HG03135 (cell line): ENCODE measurements at regions not wholly inside any gene's neighbourhood (a gene's known extent, or its start where the extent isn't known, plus 50 kb on each side); places are given as distances from the start of the nearest gene placed in this dataset.
"Not testable (repeated sequence)": the region's sequence is repeated elsewhere in the genome, so short reads cannot be mapped to it uniquely, and the experiment has no call there.

Source experiments
- ATAC-seq: cut with Tn5 transposase; IDR thresholded peaks from one replicate; pipeline ENCODE4 v1.9.1; 2021; ENCODE audit warnings: mild to moderate bottlenecking, moderate library complexity; ENCODE audit not compliant: unreplicated experiment

GRCh38 chr6:157727629-157728182 is 95.3 kb upstream of the SNX9 start:
- ATAC-seq: no peak

DNA sequence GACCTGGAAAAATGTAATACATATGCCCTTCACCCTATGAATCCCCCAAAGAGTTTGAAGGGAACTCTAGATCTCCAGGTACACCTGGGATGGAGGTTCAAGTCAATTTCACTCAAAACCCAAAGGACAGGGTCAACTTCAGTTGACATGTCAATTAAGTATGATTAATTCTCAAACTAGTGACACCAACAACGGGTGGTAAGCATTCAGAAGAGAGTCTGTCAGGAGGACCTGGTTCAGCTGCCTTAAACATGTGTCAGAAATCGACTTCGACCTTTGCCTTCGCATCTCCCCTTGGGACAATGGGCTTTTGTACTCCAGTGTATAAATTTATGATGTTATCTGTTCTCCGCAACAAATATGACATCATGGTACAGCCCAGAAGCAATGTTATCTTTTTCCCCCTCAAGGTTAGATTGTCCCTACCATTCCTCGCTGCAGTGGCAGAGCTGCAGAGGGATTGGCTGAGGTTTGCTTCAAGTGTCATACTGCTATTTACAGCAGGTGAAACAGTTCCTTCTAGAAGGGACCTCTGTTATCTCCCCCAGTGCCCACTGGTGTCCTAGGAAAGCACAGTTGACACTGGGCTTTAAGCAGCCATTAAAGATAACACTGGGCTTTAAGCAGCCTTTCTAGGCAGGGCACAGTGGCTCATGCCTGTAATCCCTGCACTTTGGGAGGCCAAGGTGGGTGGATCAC is 94.7 kb upstream of the SNX9 start:
- no peak for ATAC-seq

DNA sequence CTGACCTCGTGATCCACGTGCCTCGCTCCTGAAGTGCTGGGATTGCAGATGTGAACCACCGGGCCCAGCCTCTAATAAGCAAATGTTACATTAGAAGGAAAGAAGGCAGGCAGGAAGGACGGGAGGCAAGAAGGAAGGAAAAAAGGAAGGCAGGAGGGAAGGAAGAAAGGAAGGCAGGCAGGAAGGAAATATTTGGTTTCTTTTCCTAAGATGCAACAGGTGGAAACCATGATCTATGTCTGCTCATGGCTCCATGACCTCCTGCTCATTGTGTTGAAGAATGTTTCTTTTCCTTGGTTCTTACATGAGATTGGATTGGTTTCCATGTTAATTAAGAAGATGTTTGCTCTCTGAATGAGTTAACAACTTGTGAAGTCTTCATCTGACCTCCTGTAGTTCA is 91.8 kb upstream of the SNX9 start:
- ATAC-seq: no peak

DNA sequence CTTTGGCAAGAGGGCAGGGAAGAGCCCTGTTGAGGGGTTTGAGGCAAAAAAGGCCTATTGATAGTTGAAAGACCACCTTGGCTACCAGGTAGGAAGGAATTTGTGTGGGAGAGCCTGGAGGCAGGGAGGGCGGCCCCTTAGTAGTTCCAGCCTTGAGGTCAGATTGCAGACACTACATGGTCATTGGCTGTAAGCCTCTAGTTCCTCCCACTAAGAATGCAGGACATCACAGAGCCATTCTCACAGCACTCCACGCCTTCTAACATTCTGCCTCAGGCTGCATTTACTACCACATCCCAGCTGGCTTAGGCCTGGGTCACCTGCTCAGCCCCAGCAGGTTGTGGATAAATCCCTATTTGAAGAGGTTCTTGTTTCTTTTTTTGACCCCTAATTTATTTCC is 91.0 kb upstream of the SNX9 start:
- no peak for ATAC-seq

- ATAC-seq: no peak
Measured at GRCh38 chr6:157732416-157733161, 90.5 kb upstream of the SNX9 start.

DNA sequence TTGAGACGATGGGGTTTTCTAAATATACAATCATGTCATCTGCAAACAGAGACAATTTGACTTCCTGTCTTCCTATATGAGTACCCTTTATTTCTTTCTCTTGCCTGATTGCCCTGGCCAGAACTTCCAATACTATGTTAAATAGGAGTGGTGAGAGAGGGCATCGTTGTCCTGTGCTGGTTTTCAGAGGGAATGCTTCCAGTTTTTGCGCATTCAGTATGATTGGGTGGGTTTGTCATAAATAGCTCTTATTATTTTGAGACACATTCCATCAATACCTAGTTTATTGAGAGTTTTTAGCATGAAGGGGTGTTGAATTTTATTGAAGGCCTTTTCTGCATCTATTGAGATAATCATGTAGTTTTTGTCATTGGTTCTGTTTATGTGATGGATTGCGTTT is 86.5 kb upstream of the SNX9 start:
- ATAC-seq: not testable (repeated sequence)

DNA sequence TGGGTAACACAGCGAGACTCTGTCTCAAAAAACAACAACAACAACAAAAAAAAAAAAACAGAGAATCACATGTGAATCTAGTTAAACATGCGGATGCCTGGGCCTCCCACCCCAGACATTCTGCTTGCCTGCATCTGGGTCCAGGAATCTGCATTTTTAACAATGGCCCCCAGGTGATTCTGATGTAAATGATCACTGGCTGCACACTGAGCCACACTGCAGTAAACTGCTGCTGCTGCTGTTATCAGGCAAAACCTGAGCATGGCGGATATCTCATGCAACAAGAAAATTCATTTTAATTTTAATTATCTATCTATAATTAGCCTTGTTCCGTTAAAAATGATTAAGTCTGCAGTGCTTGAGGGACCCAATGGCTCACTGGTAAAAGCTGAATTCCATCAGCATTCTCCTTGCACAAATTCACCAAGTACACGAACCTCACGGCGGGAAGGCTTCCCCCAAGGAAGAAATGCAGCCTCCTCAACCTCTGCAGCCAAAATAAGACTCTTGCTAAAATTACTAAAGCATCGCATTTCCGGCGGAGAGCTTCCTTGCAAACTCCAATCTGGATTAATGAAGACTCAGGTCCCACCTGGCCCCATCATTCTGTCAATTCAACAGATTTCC is 81.6 kb upstream of the SNX9 start:
- ATAC-seq: no peak

- no peak for ATAC-seq
Measured at GRCh38 chr6:157741948-157742556, 81.0 kb upstream of the SNX9 start.

DNA sequence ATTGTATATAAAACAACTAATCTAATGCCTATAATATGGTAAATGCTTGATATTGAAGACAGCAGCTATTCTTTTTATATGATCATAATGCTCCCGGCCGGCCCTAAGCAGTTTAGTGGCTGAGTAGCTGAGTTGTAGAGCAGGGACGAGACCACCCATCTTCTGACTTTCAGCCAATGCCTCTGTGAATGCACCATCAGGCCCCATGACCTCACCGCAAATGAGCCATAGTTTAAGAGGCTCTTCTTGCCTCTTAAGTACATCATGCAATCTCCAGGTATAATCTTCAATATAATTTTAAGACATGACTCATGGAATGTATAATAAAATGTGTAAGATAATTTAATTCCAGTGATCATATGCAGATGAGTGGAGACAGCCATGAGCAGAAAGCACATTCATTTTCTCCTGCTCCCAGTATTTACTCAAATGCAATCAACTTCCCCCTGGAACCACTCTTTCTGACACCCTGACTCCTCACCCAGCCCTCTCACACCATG is 78.9 kb upstream of the SNX9 start:
- ATAC-seq: no peak

GRCh38 chr6:157746897-157747296 is 76.1 kb upstream of the SNX9 start:
- no peak for ATAC-seq

DNA sequence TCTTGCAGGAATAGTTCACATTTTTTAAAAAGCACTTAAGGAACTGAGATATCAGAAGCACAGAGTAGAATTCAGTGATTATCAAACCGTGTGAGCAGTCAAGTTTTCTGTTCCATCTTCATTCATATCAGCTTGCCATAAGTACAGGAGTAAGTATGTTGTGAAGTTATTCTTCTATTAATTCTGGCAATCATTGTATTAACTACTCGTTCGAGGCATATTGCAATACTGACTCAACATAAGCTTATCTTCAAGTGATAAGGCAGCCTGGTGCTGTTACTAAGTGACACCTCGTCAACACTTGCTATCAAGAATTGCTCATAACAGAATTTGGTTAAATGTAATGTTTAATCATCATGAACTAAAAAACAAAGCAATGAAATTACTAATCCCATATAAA is 75.7 kb upstream of the SNX9 start:
- no peak for ATAC-seq

DNA sequence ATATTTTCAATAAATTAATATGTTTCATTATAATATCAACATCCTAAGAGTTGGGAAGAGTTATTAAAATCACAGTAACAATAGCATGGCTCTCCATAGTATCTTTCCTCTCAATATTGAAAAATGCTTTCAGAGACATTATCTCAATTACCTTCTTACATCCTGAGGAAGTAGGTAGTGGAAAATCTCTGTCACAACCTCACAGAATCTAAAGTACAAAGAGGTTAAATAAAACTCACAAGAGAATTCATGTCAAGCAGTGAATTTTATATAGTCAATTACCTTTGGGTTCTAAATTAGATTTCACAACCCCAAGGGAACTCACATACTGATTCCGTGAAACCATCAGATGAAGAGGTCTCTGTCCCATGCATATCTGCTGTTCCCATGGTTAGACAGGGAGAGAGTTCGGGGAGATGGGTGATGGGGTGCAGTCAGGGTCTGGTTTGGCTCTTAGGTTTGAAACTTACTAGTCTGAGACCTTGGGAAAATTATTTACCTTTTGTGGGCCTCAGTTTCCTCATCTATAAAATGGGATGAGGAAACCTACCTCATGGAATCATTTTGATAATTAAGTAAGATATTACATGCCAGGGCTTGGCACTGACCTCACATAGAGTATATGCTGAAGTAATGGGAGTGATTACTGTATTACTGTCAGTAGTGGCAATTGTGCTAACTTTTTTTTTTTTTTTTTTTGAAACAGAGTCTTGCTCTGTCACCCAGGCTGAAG is 74.0 kb upstream of the SNX9 start:
- ATAC-seq: no peak

- ATAC-seq: not testable (repeated sequence)
Measured at GRCh38 chr6:157750973-157751372, 72.1 kb upstream of the SNX9 start.

GRCh38 chr6:157751547-157752200 is 71.4 kb upstream of the SNX9 start:
- ATAC-seq: no peak

- ATAC-seq: not testable (repeated sequence)
Measured at GRCh38 chr6:157752879-157753278, 70.2 kb upstream of the SNX9 start.

DNA sequence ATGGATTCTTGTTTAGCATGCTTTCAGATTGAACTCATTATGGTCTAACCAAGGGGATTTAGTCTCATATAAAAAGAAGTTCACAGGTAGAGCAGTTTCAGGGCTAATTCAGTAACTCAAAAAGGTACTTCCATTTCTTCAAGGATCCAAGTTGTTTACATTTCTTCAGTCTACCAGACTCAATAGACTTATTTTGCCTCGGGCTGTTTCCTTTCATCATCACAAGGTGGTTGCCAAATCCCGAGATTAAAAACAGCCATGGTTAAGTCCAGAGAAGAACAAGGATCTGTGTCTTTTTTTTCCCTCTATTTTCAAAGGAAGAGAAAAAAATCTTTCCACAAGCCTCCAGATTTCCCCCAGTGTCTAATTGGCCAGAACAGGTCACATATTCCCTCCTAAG is 69.8 kb upstream of the SNX9 start:
- no peak for ATAC-seq

DNA sequence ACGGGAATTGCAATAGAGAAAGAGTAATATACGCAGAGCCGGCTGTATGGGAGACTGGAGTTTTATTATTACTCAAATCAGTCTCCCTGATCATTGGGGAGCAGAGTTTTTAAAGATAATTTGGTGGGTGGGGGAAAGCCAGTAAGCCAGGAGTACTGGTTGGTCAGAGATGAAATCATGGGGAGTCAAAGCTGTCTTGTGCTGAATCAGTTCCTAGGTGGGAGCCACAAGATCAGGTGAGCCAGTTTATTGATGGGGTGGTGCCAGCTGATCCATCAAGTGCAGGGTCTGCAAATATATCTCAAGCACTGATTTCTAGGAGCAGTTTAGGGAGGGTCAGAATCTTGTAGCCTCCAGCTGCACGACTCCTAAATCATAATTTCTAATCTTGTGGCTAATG is 69.2 kb upstream of the SNX9 start:
- not testable (repeated sequence) for ATAC-seq

- no peak for ATAC-seq
Measured at GRCh38 chr6:157754351-157754750, 68.7 kb upstream of the SNX9 start.

DNA sequence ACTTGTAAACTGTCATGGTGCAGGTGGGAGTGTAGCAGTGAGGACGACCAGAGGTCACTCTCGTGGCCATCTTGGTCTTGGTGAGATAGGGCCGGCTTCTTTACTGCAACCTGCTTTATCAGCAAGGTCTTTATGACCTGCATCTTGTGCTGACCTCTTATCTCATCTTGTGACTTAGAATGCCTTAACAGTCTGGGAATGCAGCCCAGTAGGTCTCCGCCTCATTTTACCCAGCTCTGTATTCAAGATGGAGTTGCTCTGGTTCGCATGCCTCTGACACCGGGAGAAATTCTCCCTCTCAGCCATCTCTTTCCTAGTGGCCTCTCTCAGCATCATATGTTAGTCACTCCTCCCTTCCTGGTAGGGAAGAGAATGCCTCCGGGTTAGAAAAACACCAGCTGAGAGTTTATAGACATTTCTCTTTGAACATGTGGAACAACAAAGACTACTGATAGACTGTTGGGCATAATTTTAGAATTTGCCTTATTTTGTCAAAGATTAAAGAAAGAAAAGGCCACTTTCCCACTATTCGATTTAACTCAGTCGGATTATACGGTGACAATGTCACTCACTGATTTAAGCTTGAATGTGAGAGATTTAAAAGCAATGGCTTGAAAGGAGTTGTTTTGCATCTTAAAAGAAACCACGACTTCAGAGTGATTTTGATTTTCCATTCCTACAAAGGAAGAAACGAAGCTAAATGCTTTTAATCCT is 67.9 kb upstream of the SNX9 start:
- ATAC-seq: no peak
